ENCODE measurements at regions not wholly inside any gene's neighbourhood (a gene's known extent, or its start where the extent isn't known, plus 50 kb on each side); places are given as distances from the start of the nearest gene placed in this dataset.

DNA sequence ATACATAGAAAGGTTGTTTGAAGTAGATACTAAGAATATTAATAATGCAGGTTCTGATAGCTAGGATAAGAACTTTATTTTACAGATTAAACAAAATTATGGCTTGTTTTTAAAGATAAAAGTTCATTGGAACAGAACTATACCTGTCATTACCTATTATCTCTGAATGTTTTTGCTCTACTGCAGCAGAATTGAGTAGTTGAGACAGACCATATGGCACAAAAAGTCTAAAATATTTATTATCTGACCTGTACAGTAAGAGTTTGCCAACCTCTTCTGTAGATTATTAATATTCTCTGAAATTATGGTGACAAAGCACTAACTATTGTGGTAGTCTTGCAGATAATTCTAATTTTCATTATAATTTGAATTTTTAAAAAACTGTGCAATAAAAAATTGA, 829.1 kb upstream of the MGAT4C start:
- TF ChIP-seq YY1 (IDR thresholded peaks at IDR 0.05; ENCODE audit: insufficient read depth, insufficient read length) (no peak), ZNF274 (IDR thresholded peaks at IDR 0.05; ENCODE audit: low read depth, low read length) (no peak), SUZ12 (IDR thresholded peaks at IDR 0.05; ENCODE audit: extremely low read depth, insufficient read depth, insufficient read length) (no peak)
